ENCODE measurements at regions not wholly inside any gene's neighbourhood (a gene's known extent, or its start where the extent isn't known, plus 50 kb on each side); places are given as distances from the start of the nearest gene placed in this dataset.
A peak's percentile ranks its signal among the peaks of the same experiment; 100 is the strongest.

GRCh38 chr17:27107386-27108328, 186.3 kb upstream of the WSB1 start (continued):
- peak; percentile 85 for TF ChIP-seq BACH1 (tag; IDR thresholded peaks at IDR 0.05)
- peak; percentile 55; the same call in 1 of the 2 replicates for TF ChIP-seq KLF13 (tag; IDR thresholded peaks at IDR 0.05; ENCODE audit: borderline replicate concordance, low read depth)
- TF ChIP-seq ZNF589 (CRISPR knock-in tag; IDR thresholded peaks at IDR 0.05; ENCODE audit: low read depth) = peak; percentile 85
- TF ChIP-seq ZSCAN32 (CRISPR knock-in tag; IDR thresholded peaks at IDR 0.05) = 0 out of 2 replicates have a peak, but pooled peaks have one; percentile 14
- peak; percentile 61; the same call in 1 of the 2 replicates for TF ChIP-seq CEBPB (tag; IDR thresholded peaks at IDR 0.05)
- TF ChIP-seq TSHZ1 (CRISPR knock-in tag; IDR thresholded peaks at IDR 0.05) = peak; percentile 86
- TF ChIP-seq NFXL1 (CRISPR knock-in tag; IDR thresholded peaks at IDR 0.05) = peak; percentile 63; the same call in 1 of the 2 replicates
- peak; percentile 79 for TF ChIP-seq ILK (tag; IDR thresholded peaks at IDR 0.05; ENCODE audit: borderline replicate concordance, low read depth)
- peak; percentile 90 for TF ChIP-seq ZNF668 (CRISPR knock-in tag; IDR thresholded peaks at IDR 0.05)
- TF ChIP-seq SMAD3 (CRISPR knock-in tag; conservative IDR thresholded peaks at IDR 0.05) = peak; percentile 90; the same call in 1 of the 2 replicates
- TF ChIP-seq ZNF592 (IDR thresholded peaks at IDR 0.05) = peak; percentile 98
- peak; percentile 88 for TF ChIP-seq ZNF644 (tag; IDR thresholded peaks at IDR 0.05; ENCODE audit: low read depth)
- peak; percentile 83 for TF ChIP-seq ZNF395 (CRISPR knock-in tag; IDR thresholded peaks at IDR 0.05)
- TF ChIP-seq ZNF445 (CRISPR knock-in tag; IDR thresholded peaks at IDR 0.05; ENCODE audit: low read depth) = 0 out of 2 replicates have a peak, but pooled peaks have one; percentile 16
- TF ChIP-seq ZNF134 (CRISPR knock-in tag; conservative IDR thresholded peaks at IDR 0.05) = peak; percentile 40; the same call in 1 of the 2 replicates
- 0 out of 2 replicates have a peak, but pooled peaks have one; percentile 24 for TF ChIP-seq ZNF507 (tag; conservative IDR thresholded peaks at IDR 0.05)

Data from K562 (cell line).